NCI-H187 treated with DMSO at 0.1 percent for 48 hours (cell line): ENCODE measurements at regions not wholly inside any gene's neighbourhood (a gene's known extent, or its start where the extent isn't known, plus 50 kb on each side); places are given as distances from the start of the nearest gene placed in this dataset.
"Not testable (repeated sequence)": the region's sequence is repeated elsewhere in the genome, so short reads cannot be mapped to it uniquely, and the experiment has no call there.

Source experiments
- DNase-seq: peaks from one replicate; lab custom pipeline; 2025; lab: John Stamatoyannopoulos, UW

DNA sequence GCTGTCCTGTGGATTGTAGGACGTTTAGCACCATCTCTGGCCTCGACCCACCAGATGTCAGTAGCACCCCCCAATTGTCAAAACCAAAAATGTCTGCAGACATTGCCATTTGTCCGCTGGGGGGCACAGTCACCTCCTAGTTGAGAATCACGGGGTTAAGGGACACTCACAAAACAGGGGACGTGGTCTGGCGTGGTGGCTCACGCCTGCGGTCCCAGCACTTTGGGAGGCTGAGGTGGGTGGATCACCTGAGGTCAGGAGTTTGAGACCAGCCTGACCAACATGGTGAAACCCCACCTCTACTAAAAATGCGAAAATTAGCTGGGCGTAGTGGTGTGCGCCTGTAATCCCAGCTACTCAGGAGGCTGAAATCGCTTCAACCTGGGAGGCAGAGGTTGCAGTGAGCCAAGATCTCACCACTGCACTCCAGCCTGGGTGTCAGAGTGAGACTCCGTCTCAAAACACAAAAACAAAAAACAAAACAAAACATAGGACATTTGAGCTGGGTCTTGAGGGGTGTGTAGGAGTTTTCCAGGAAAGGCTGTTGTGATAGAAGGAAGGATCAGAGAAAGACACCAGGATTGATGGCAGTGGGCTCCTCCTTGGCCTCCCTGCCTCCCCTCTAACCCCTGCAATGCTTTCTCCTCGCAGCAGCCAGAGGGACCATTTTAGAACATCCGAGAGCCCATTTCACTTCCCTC, 171.8 kb upstream of the GSE1 start:
- DNase-seq = no peak

DNA sequence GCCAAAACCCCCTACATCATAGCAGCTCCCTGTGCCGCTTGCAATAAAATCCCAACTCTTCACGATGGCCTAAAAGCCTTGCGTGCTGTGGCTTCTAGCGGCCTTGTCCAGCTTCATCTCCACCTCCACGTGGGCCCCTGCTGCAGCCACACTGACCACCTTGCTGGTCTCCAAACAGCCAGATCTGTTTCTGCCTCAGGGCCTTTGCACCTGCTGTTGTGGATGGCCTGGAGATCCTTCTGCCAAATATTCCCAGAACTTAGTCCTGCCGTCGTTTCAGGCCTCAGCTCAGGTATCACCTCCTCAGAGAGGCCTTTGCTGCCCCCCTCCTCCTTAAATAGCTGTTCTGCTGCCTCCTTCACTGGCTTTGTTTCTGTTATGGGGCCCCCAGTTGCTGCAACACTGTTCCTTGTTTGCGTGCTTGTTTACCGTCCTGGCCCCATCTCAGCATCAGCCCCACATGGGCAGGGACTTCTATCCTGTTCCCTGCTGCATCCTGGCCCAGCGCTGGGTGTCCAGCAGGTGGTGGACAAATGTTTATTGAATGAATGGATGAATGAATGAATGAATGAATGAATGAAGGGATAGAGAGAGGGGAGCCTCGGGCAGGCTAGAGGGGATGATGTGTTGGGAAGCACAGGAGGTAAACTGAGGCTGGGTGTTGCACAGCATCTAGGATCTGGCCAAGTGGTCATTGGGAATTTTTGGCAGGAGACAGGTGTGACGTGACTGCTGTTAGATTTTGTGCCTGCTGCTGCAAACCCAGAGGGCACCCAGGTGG, 171.0 kb upstream of the GSE1 start:
- DNase-seq = no peak

DNA sequence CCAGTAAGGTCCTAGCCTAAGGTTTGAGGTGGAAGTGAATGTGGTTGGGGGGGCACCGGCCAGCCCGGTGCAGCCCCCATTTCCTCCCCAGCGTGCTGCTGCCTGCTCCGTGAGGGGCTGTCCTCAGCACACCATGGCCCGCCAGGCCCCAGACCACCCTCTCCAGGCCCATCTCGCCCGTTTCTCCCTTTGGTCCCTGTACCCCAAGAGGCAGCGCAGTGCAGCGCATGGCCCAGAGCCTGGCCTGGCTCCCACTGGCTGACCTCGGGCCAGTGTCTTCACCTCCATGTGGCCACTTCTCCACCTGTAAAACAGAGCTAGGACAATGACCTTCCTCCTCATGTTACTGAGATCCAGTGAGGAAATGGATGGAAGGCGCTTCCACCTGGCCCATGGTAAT, 170.0 kb upstream of the GSE1 start:
- no peak for DNase-seq

DNA sequence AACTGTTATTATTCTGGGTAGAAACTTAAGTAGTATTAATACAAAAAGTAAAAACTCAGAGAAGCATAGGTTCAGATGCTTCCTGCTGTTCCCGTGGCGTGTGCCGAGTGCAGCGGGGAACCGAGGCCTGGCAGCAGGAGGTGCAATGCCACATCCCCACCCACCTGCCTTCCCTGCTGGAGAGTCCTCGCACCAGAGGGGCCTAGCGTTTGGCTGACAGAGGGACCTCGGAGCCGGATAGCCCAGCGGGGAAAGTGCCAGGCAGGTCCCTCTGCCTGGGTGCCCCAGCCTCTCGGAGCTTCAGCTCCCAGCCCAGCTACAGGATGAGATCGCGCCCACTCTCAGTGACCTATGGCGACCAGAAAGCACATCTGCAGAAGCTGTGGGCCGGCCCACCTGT, 169.6 kb upstream of the GSE1 start:
- DNase-seq = no peak

DNA sequence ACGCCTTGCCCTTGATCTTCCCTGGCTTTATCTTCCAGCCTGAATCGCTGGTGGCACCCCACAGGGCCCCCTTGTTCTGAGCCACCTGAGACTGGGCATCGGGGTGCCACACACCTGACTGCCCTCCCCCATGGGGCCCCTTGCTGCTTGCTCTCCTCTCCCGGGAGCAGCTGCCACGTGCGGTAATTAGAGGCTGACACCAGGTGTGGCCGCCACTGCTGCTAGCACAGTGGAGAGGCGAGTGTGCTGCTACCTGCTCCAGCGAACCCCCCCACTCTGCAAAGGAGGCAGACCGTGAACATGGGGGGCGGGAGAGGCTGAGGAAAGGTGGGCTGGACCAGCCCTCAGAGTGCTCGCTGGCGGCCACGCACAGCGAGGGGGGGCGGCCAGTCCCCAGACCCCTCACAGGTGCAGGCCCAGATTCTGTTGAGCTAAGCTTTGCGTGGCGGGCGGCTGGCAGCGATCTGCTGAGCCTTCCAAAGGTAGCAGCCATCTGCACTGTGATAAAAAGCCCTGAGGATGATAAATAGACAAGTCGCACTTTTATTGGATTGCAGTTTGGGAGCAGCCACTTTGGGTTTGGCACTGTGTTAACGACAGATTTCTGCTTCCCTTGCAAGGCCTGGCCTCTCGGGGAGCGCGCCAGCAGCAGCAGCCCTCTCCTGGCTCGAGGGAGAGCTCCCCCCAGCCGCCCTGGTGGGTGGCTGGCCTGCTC, 167.9 kb upstream of the GSE1 start:
- DNase-seq = no peak

DNA sequence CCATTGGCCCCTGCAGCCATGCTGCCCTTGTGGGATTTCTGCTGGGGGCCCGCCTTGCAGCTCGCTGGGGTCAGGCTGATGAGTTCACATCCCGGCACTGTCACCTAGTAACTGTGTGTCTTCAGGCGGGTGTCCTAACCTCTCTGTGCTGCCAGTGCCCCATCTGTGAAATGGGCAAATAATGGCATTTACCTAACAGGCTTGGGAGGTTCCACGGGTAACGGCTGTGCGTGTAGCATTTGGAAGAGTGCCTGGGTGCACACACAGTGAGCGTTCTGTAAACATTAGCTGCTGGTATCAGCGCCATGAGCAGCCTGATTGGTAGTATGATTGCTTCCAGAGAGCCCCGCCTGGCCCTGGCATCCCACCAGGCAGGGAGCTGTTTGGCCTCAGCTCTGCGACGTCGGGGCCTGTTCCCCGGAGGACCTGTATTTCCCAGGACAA, 167.3 kb upstream of the GSE1 start:
- DNase-seq = no peak

DNA sequence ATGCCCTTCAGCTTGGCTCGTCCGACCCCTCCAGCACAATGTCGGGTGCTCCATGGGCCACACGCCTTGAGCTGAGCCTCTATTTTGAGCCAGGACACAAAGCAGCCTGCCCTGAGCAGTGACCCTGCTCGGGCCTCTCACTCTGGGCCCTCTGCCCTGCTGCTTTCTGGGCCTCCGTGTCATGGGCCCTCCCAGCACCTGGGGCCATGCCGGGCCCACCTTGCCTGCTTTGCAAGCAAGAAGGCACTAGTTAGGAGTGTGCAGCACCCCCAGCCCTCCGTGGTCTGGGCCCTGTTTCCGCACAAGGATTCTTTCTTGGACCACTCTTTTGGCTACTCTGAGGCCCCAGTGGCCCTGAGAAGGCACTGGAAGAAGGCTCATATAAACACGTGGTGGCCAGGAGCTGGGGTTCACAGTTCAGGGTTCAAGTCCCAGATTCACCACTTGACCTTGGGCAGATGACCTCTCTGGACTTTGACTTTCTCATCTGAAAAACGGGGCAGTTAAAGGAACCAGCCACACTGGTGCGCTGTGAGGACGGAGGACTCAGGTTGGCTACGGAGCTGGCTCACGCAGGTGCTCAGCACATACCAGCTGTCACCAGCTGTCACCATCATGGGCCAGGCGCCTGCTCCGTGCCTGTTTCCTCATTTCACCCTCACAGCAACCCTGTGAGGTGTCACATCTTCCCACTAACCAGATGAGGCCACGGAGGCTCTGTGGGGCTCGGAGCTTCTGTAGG, 166.0 kb upstream of the GSE1 start:
- DNase-seq = no peak

DNA sequence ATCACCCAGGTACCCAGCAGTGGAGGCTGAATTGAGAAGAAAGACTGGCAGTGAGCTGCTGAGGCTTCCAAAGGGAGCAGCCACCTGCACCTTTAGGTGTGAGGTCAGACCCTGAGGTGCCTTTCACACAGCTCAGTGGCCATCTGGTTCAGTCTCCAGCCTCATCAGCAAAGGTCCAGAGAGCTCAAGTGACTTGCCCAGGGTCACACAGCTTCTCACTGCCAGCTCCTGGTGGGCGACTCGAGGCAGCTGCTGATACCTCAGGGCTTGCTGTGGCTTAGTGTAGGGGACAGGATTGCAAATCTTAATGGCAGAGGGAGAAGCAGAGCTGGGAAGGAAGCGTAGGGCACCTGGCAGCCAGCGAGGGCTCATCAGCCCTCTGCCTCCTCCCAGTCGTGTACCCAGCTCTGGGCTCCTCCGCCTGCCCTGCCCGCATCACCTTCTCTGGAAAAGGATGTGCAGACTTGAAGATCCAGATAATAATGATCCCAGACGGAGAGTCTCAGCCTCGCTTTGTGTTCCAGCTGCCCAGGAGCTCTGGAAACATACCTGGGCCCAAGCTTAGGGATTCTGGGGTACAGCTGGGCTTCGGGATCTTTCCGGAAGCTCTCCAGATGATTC, 165.3 kb upstream of the GSE1 start:
- DNase-seq = no peak

DNA sequence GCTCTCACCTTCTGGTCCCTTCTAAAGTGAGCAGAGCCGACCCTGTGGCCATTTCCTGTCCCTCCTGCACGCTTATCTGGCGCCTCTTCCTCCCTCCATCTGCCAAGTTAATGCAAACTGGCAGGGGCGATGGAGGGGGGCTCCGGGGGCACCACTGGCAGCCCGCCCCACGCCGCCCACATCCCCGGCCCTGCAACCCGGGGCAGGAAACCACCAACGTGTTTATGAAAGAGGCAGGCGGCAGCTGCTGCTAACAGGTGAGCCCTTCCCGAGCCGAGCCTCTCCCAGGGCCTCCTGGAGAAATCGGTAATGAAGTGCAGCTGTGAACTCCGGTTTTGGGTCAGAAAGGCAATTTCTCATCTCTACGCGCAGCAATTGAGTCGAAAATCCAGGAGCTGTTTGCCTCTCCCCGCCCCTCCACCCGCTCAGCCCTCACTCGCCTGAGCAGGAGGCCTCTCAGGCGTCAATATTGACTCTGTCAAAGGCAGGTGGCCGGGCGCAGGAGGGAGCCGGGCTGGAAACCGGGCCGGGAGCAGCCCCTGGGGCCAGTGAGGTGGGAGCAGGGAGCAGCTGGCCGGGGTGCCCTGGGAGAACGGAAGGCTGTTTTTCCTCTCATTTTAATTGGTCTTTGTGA, 164.4 kb upstream of the GSE1 start:
- DNase-seq = peak; percentile 54

DNA sequence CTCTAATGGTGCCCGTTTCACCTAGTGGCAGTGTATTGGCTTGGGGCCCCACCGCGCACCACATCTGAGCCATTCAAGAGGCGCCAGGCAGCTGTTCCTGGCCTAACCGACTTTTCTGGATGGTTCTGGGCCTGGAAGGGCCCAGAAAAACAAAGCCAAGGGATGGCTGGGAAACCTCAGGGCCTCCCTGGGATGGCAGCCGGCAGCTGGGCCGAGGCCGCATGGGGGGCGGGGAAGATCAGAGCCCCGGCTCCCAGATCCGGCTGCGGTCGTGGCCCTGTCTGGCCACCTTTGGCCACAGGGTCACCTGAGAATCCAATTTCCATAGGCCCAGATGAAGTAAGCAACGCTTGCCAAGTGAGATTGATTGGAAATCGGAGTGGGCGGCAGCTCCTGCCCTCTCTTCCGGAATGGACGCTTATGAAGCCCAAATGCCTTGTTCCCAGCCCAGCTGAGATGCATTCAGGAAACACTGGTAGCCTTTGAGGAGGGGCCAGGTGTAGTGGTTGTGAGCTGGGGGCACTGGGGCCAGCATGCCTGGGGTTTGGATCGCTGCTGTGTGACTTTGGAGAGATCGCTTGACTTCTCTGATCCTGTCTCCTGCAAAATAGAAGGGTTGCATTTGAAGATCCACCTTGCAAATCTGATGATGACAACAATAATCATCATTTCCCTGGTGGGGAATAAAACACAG, 163.8 kb upstream of the GSE1 start:
- DNase-seq = no peak

DNA sequence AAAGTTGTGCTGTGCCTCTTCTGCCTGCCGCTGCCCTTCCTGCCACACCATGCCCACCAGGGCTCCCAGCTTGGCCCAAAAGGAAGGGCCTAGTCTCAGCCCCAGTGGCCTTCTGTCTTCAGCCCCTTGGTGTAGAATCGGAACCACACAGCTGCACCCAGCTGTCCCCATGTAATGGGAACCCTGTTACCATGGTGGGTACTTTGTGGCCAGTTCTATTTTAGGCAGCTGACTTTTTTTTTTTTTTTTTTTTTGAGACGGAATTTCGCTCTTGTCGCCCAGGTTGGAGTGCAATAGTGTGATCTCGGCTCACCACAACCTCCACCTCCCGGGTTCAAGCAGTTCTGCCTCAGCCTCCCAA, 163.3 kb upstream of the GSE1 start:
- no peak for DNase-seq

DNA sequence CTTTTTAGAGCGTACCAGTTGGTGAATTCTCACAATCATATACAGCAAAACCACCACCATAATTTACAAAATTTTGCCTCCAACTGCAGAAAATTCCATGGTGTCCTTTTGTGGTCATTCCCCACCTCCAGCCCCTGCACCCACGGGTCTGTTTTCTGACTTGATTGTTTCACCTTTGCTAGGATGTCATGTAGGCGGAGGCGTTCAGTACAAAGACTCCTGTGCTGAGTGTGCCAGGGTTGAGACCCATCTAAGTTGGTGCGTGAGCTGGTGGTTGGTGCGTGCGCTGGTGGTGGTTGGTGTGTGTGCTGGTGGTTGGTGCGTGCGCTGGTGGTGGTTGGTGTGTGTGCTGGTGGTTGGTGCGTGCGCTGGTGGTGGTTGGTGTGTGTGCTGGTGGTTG, 162.0 kb upstream of the GSE1 start:
- DNase-seq = not testable (repeated sequence)

DNA sequence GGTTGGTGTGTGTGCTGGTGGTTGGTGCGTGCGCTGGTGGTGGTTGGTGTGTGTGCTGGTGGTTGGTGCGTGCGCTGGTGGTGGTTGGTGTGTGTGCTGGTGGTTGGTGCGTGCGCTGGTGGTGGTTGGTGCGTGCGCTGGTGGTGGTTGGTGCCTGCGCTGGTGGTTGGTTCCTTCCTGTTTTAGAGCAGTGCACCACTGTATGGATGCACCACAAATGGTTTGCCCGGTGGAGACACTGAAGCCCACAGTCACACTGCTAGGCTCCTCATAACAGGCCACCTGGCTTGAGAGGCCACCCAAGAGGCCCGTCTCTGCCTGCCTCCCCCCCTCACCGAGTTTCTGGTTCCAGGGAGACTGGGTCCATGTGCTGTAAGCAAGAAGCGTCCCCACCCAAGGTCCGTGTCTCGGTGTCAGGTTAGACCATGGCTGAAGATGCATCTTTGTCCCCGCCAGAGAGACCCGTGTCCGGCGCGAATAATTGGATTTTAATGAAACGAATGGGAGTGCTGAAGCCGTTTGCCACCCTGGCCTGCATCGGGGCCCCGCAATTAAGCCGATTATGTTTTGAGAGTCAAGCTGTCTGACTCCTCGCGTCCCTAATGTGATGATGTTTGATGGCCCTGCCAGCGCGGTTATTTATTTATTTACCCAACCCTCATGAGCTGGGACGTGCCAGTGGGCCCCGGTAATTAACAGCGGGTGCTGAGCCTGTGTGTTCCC, 161.3 kb upstream of the GSE1 start:
- DNase-seq = no peak

DNA sequence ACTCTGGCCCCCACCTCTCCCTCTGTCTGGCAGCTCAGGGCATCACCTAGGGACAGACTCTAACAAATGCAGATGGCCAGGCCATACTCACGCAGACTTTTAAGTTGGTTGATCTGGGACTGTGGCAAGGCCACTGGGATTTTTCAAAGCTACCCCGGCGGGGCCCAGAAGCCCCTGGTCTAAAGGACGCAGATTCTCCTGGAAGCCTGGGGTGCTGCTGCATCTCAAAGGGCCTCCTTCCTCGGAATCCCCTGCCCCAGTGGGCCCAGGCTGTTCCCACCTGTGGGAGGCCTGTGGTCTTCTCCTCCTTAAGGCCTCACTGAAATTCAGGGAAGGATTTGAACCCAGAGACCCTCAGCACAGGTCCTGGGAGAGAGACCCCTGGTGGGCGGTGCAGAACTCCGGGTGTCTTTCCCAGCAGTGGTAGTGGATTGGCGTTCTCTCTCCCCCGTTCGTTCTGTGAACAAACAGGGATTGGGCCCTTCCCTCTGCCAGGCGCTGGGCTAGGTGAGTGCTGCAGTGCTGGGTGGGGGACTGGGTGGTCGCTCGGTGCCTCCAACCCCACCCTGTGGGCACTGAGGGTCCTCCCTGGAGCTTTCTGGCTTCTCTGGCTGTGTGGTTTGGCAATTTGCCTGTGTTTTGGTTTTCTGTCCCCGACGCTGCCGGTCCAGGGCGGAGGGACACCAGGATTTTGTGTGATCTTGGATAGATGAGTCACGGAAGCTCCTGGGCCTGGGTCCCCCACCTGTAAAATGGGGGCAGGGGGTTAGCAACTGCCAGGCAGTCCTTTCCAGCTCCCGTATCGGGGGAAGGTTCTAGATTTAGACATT, 160.5 kb upstream of the GSE1 start:
- DNase-seq = no peak

DNA sequence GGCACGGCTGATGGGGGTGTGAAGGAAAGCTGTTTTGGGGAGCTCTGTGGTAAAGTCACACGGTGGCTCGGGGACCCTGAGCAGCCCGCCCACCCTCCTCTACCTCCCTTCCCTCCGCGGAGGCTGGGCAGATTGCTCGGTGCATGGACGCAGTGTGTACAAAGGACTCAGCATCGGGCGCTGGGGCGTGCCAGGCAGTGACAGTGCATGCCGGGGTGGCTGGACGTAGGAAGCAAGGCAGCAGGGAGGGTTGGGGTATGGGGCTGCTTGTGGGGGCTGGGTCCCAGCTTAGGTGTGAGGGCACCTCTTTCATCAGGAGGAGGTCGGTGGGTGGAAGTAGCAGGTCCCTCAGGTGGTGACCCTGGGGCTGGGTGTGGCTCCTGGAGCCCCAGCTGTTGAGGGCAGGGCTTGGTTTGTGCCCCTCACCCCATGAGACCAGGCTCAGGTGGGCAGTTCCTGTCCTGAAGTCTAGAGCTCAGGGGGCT, 159.9 kb upstream of the GSE1 start:
- DNase-seq = no peak

DNA sequence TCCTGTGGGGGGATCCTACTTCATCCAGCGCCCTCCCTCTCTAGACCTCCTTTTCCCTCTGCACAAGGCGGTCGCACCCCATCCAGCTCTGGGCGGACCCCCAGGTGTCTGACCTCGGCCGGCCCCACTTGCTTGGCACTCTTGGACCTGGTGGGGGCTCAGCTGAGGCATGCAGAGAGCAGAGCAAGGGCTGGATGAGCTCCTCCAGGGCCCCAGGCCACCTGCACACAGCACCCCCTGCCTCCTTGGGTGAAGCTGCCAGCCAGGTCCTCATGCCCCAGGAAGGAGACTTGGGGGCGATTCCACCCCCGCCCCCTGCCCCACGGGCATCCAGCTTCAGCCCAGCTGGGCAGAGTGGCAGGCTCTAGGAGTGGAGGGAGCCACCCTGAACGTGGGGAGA, 159.4 kb upstream of the GSE1 start:
- no peak for DNase-seq

DNA sequence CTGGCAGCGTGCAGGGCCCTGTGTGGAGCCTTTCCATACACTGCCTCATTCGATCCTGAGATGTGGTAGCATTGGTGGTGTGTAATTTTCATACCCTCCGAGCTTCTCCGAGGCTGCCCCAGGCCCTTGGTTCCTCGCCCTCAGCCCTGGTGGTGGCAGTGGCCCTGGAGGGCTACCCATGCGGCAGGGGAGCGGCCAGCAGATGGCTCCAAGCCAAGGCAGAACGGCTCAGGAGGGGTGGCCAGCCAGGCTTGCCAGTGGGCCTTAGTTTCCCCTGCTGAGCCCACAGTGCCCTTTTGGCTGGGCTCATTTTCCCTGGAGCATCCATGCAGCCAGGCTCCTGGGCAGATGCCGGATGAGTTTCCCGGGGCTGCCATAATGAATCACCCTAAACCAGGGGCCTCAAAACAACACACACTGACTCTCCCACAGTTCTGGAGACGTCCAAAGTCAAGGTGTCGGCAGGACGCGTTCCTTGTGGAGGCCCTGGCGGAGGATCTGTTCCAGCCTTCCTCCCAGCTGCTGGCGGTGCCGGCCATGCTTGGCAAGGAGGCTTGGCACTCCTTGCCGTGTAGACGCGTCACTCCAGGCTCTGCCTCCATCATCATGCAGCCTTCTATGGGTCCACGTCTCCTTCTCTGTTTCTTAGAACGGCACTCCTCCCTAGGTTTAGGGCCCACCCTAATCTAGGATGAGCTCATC, 158.8 kb upstream of the GSE1 start:
- no peak for DNase-seq

DNA sequence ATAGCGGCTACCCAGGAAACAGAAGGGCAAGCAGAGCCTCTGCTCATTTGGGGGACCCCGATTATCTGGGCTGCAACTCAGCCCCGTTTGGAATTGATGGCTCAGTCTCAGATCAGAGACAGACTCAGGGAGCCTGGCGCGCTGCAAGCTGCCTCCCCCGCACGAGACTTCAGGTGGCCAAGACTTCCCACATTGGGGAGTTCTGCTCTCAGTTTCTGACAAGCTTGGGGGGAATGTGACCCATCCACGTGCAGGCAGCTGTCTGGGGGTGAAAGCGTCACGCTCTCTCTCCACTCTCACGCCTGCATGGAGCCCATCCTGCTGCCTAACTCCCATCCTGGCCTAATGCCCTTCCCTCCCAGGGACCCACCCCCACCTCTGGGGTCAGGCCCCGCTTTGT, 157.6 kb upstream of the GSE1 start:
- DNase-seq = no peak

DNA sequence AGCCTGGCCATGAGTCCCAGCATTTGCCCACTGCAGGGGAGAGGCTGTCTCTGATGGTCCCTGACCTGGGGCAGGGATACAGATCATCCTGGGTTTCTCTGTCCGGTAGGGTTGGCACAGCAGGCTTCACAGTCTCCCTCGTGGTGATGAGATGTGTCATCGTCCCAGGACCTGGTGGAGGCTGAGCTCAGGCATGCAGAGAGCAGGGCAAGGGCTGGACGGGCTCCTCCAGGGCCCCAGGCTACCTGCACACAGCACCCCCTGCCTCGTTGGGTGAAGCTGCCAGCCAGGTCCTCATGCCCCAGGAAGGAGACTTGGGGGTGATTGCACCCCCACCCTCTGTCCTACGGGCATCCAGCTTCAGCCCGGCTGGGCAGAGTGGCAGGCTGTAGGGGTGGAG, 155.8 kb upstream of the GSE1 start:
- no peak for DNase-seq
